GM12878 (cell line): ENCODE measurements at regions not wholly inside any gene's neighbourhood (a gene's known extent, or its start where the extent isn't known, plus 50 kb on each side); places are given as distances from the start of the nearest gene placed in this dataset.

Experiments
- ATAC-seq: fragments of 200-7000 bp; cut with Tn5 transposase; 3 replicates; pipeline ENCODE4 v1.9.1; 2020; ENCODE audit warnings: mild to moderate bottlenecking, moderate library complexity
- BruUV-seq: library from RNA; stranded (reverse); fragments of 400-500 nt; replicated peaks from 2 replicates; lab custom pipeline; 2021; lab: Mats Ljungman, UMichigan
- CTCF ChIA-PET: fragments of 300-600 bp; sonication (Branson Sonifier 250); formaldehyde crosslinking; extraction: SDS; loops from one replicate; lab custom pipeline; 2021; ENCODE audit warnings: inconsistent platforms; lab: Yijun Ruan, JAX
- POLR2A ChIA-PET: fragments of 350-600 bp; formaldehyde crosslinking; extraction: SDS; loops from one replicate; lab custom pipeline; 2021; ENCODE audit warnings: inconsistent platforms; lab: Charles Lee
- RAD21 ChIA-PET: fragments of 300-600 bp; sonication (Branson Sonifier 250); formaldehyde crosslinking; loops from one replicate; lab custom pipeline; 2023; ENCODE audit warnings: antibody characterized with exemption; ENCODE audit not compliant: unreplicated experiment; lab: Charles Lee
- SMC1A ChIA-PET: fragments of 300-600 bp; sonication (Branson Sonifier 250); formaldehyde crosslinking; loops from one replicate; lab custom pipeline; 2023; ENCODE audit not compliant: unreplicated experiment, uncharacterized antibody; lab: Charles Lee
- DNase-seq: peaks from one replicate; pipeline ENCODE4 v3.0.0-alpha.2; 2011; ENCODE audit warnings: low read depth, low spot score
- FAIRE-seq: peaks from 3 replicates; lab custom pipeline; 2011; peaks lifted over from hg19 to GRCh38; lab: Jason Lieb, UNC
- H2AFZ ChIP-seq: 2 replicates; pipeline ENCODE4 v1.6.0; 2011; ENCODE audit warnings: low read depth, low read length, control low read depth; ENCODE audit not compliant: control insufficient read depth
- H3K27ac ChIP-seq: 2 replicates; pipeline ENCODE4 v1.5.1; 2011; ENCODE audit warnings: control low read depth; ENCODE audit not compliant: control insufficient read depth, insufficient read depth
- H3K27me3 ChIP-seq, 2 experiments: replicated peaks in 1 of 2; 2 replicates each; pipeline versions ENCODE4 v1.6.0 to v1.6.1; 2011; ENCODE audit warnings: low read length in 1 of 2; ENCODE audit not compliant: control insufficient read depth in 2 of 2, insufficient read depth in 2 of 2
- H3K36me3 ChIP-seq, 2 experiments: 2 replicates each; pipeline ENCODE4 v1.5.1; 2011; ENCODE audit warnings: low read length in 1 of 2; ENCODE audit not compliant: control insufficient read depth in 2 of 2, insufficient read depth in 2 of 2
- H3K4me1 ChIP-seq: 2 replicates; pipeline ENCODE4 v1.6.1; 2011; ENCODE audit warnings: mild to moderate bottlenecking, low read length, moderate library complexity, mixed read lengths; ENCODE audit not compliant: control insufficient read depth, insufficient read depth
- H3K4me2 ChIP-seq: 2 replicates; pipeline ENCODE4 v1.6.0; 2011; ENCODE audit warnings: control low read depth; ENCODE audit not compliant: control insufficient read depth, insufficient read depth
- H3K4me3 ChIP-seq: fragments of 200-600 bp; sonication (generic); 2 replicates; pipeline ENCODE4 v1.5.1; 2016
- H3K79me2 ChIP-seq: 2 replicates; pipeline ENCODE4 v1.6.0; 2011; ENCODE audit warnings: low read length; ENCODE audit not compliant: control insufficient read depth, insufficient read depth
- H3K9ac ChIP-seq: 2 replicates; pipeline ENCODE4 v1.8.0; 2011; ENCODE audit warnings: low read length, control low read depth, mixed read lengths; ENCODE audit not compliant: control insufficient read depth, insufficient read depth
- H3K9me3 ChIP-seq: replicated peaks from 3 replicates; pipeline ENCODE4 v1.5.1; 2011; ENCODE audit warnings: mild to moderate bottlenecking, low read length; ENCODE audit not compliant: control insufficient read depth, insufficient read depth
- H4K20me1 ChIP-seq: 2 replicates; pipeline ENCODE4 v1.6.0; 2011; ENCODE audit not compliant: control insufficient read depth, insufficient read depth
- BACH1 ChIP-seq: fragments of 450-650 bp; IDR thresholded peaks from 2 replicates; pipeline ENCODE4 v1.6.1; 2017; ENCODE audit warnings: mild to moderate bottlenecking, borderline replicate concordance
- CHD4 ChIP-seq: fragments of 200-600 bp; sonication (generic); IDR thresholded peaks from 2 replicates; pipeline ENCODE4 v1.6.1; 2016; ENCODE audit warnings: mild to moderate bottlenecking
- JUND ChIP-seq: IDR thresholded peaks from 2 replicates; pipeline ENCODE4 v1.6.1; 2012; ENCODE audit warnings: low read depth, mild to moderate bottlenecking, low read length, improper control_type of control experiment, moderate library complexity
- MTA2 ChIP-seq: fragments of 450-650 bp; IDR thresholded peaks from 2 replicates; pipeline ENCODE4 v1.6.1; 2016; ENCODE audit warnings: low read depth, mild to moderate bottlenecking, moderate library complexity
- NFXL1 ChIP-seq: fragments of 450-650 bp; IDR thresholded peaks from 2 replicates; pipeline ENCODE4 v1.6.1; 2017; ENCODE audit warnings: antibody characterized with exemption, mild to moderate bottlenecking, borderline replicate concordance
- NR2F1 ChIP-seq: fragments of 450-650 bp; conservative IDR thresholded peaks from 2 replicates; pipeline ENCODE4 v1.6.1; 2017; ENCODE audit warnings: mild to moderate bottlenecking
- SPI1 ChIP-seq: IDR thresholded peaks from 2 replicates; pipeline ENCODE4 v1.6.1; 2011; ENCODE audit warnings: low read depth, mild to moderate bottlenecking, low read length, moderate library complexity, borderline replicate concordance; ENCODE audit not compliant: insufficient read depth
- ZSCAN29 ChIP-seq: fragments of 450-650 bp; IDR thresholded peaks from 2 replicates; pipeline ENCODE4 v1.6.1; 2017; ENCODE audit warnings: mild to moderate bottlenecking, moderate library complexity
- ZZZ3 ChIP-seq: IDR thresholded peaks from 2 replicates; pipeline ENCODE4 v1.6.1; 2011; ENCODE audit warnings: low read depth; ENCODE audit not compliant: control insufficient read depth, insufficient read length
- WGBS: methylation state at CpG from one replicate; pipeline ENCODE4 v1.1.6; 2016; ENCODE audit warnings: low lambda C conversion rate; ENCODE audit not compliant: insufficient replicate concordance, insufficient coverage; ENCODE audit errors: missing lambda C conversion rate; 5-methylcytosine and 5-hydroxymethylcytosine counted together
- in situ Hi-C: fragments of 300-500 bp; cut with MboI; formaldehyde crosslinking; loops from 9 replicates; pipeline ENCODE4 v1.14.3; 2018; ENCODE audit warnings: mixed read lengths
- intact Hi-C: fragments of 100-400 bp; cut with micrococcal nuclease; formaldehyde crosslinking; loops from one replicate; pipeline ENCODE4 v1.14.2; 2022; ENCODE audit not compliant: unreplicated experiment
- TF ChIP-seq, protein P1 (sequence below): IDR thresholded peaks from 2 replicates; pipeline ENCODE4 v1.6.1; 2012; ENCODE audit warnings: low read depth, low read length, improper control_type of control experiment
- TF ChIP-seq, protein P2 (sequence below): fragments of 450-650 bp; IDR thresholded peaks from 2 replicates; pipeline ENCODE4 v1.6.1; 2017; ENCODE audit warnings: mild to moderate bottlenecking
- TF ChIP-seq, protein P3 (sequence below): fragments of 450-650 bp; formaldehyde crosslinking; IDR thresholded peaks from 2 replicates; pipeline ENCODE4 v1.5.0; 2022; ENCODE audit warnings: mild to moderate bottlenecking, missing genetic modification characterization

DNA sequence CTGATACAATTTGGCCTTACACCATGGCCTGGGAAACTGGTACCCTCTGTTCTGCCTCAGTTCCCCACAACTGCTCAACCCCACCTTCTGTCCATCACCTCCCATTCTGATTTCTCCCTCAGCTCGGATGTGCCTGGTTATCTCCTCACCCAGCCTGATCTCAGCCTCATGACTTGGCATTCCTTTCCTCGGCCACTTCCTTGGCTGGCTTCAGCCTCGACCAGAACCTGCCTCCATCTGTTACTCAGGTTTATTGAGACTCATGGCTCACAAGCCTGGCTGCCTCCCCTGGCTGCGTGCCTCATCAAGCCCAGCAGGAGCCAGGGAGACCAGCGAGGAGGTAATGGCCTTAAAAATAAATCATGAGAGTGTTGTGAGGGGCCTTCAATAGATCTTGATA lies 356.2 kb upstream of the SPRED2 start:
- Histone ChIP-seq H3K4me1 (no peaks in the 10 kb centered on the region), H4K20me1 (no peaks in the 10 kb centered on the region), H3K27ac (no peak overlapping the region), H3K9ac (no peak overlapping the region), H3K36me3 (no peaks in the 10 kb centered on the region), H3K9me3 (no peaks in the 10 kb centered on the region), H3K4me3 (no peak overlapping the region), H3K4me2 (no peak overlapping the region), H2AFZ (no peak overlapping the region), H3K79me2 (no peaks in the 10 kb centered on the region)
- no TSS peak for BruUV-seq
- POLR2A ChIA-PET: no interaction called here
- intact Hi-C loops: no loop called here
- no peak for FAIRE-seq
- no peak for DNase-seq
- no peak for ATAC-seq
- WGBS: 8% methylated on average over 5 of the region's 5 CpGs
- CTCF ChIA-PET: no interaction called here
- RAD21 ChIA-PET: no interaction called here
- TF ChIP-seq NR2F1: no peak
- TF ChIP-seq NFXL1: no peak
- no peak for TF ChIP-seq JUND
- TF ChIP-seq, protein P1, sequence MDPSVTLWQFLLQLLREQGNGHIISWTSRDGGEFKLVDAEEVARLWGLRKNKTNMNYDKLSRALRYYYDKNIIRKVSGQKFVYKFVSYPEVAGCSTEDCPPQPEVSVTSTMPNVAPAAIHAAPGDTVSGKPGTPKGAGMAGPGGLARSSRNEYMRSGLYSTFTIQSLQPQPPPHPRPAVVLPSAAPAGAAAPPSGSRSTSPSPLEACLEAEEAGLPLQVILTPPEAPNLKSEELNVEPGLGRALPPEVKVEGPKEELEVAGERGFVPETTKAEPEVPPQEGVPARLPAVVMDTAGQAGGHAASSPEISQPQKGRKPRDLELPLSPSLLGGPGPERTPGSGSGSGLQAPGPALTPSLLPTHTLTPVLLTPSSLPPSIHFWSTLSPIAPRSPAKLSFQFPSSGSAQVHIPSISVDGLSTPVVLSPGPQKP: no peak
- no peak for TF ChIP-seq ZZZ3
- no peak for TF ChIP-seq MTA2
- no peak for TF ChIP-seq CHD4
- no peak for TF ChIP-seq SPI1
- TF ChIP-seq ZSCAN29: no peak
- TF ChIP-seq, protein P2, sequence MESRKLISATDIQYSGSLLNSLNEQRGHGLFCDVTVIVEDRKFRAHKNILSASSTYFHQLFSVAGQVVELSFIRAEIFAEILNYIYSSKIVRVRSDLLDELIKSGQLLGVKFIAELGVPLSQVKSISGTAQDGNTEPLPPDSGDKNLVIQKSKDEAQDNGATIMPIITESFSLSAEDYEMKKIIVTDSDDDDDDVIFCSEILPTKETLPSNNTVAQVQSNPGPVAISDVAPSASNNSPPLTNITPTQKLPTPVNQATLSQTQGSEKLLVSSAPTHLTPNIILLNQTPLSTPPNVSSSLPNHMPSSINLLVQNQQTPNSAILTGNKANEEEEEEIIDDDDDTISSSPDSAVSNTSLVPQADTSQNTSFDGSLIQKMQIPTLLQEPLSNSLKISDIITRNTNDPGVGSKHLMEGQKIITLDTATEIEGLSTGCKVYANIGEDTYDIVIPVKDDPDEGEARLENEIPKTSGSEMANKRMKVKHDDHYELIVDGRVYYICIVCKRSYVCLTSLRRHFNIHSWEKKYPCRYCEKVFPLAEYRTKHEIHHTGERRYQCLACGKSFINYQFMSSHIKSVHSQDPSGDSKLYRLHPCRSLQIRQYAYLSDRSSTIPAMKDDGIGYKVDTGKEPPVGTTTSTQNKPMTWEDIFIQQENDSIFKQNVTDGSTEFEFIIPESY: no peak
- TF ChIP-seq, protein P3, sequence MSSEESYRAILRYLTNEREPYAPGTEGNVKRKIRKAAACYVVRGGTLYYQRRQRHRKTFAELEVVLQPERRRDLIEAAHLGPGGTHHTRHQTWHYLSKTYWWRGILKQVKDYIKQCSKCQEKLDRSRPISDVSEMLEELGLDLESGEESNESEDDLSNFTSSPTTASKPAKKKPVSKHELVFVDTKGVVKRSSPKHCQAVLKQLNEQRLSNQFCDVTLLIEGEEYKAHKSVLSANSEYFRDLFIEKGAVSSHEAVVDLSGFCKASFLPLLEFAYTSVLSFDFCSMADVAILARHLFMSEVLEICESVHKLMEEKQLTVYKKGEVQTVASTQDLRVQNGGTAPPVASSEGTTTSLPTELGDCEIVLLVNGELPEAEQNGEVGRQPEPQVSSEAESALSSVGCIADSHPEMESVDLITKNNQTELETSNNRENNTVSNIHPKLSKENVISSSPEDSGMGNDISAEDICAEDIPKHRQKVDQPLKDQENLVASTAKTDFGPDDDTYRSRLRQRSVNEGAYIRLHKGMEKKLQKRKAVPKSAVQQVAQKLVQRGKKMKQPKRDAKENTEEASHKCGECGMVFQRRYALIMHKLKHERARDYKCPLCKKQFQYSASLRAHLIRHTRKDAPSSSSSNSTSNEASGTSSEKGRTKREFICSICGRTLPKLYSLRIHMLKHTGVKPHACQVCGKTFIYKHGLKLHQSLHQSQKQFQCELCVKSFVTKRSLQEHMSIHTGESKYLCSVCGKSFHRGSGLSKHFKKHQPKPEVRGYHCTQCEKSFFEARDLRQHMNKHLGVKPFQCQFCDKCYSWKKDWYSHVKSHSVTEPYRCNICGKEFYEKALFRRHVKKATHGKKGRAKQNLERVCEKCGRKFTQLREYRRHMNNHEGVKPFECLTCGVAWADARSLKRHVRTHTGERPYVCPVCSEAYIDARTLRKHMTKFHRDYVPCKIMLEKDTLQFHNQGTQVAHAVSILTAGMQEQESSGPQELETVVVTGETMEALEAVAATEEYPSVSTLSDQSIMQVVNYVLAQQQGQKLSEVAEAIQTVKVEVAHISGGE (CRISPR knock-in tag): no peak
- TF ChIP-seq BACH1: no peak
- TF ChIP-seq, all 136 proteins: peak for 0
- SMC1A ChIA-PET: no interaction called here
- H3K27me3 ChIP-seq: no peaks in the 10 kb centered on the region; a peak in 1 of 4 replicates
- in situ Hi-C loops: no loop called here
